ENCODE measurements at regions not wholly inside any gene's neighbourhood (a gene's known extent, or its start where the extent isn't known, plus 50 kb on each side); places are given as distances from the start of the nearest gene placed in this dataset.
"Not testable (repeated sequence)": the region's sequence is repeated elsewhere in the genome, so short reads cannot be mapped to it uniquely, and the experiment has no call there.

DNA sequence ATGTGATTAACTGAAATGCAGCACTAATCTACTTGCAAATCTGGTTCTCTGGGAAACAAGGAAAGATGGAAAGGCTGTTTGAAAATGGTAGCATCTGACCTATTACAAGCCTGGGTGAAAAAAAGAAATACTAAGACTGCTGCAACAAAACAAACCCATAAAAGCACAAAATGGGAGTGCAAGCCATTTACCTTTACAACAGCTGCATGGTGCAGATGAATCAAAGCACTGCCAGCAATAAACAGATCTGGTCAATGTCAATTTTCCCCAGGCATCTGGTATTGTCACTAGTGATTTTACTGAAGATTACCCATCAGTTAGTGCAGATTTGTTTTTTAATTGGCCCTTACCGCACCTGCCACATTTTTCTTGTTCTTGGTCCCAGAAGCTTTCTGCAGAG lies 1341.7 kb downstream of the PLA2G4A start:
- no peaks in the 10 kb centered on the region for H3K9me3 ChIP-seq (ENCODE audit: control insufficient read depth in 2 of 2, insufficient read depth in 1 of 2, low read depth in 1 of 2, low read length in 1 of 2)
- H3K27ac ChIP-seq (ENCODE audit: low read depth in 2 of 2, low read length in 1 of 2) = no peak overlapping the region
- 87 to 89% methylated on average over 1 of the region's 1 CpG for WGBS, 2 donors
- no peaks in the 10 kb centered on the region for H3K27me3 ChIP-seq (ENCODE audit: control insufficient read depth in 1 of 2, insufficient read depth in 2 of 2, low read length in 2 of 2)
- H3K36me3 ChIP-seq (ENCODE audit: control insufficient read depth in 2 of 2, insufficient read depth in 2 of 2, low read length in 1 of 2) = no peaks in the 10 kb centered on the region
- H3K4me1 ChIP-seq (ENCODE audit: control insufficient read depth in 2 of 2, insufficient read depth in 2 of 2, low read length in 1 of 2) = no peaks in the 10 kb centered on the region
- H3K4me3 ChIP-seq (ENCODE audit: low read depth in 1 of 2, low read length in 2 of 2) = no peak overlapping the region

DNA sequence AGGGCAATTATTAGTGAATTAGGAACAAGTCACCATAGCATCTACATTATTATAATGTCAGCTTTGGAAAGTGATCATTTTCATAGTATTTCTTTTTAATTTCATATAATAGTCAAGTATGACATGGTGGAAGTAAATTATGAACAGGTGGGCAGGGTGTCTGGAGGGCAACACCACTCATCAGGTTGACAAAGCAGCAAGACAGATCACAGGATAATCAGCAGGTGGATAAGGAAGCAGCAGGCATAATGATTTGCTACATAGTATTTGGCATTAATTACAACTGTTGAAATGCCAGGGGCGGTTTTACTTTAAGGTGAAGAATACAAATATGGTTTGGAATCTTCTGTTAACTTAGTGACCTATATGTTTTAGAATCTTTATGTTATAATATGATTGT lies 1342.2 kb downstream of the PLA2G4A start:
- Histone ChIP-seq H3K27ac (ENCODE audit: low read depth in 2 of 2, low read length in 1 of 2) (no peak overlapping the region), H3K9me3 (ENCODE audit: control insufficient read depth in 2 of 2, insufficient read depth in 1 of 2, low read depth in 1 of 2, low read length in 1 of 2) (no peaks in the 10 kb centered on the region), H3K4me3 (ENCODE audit: low read depth in 1 of 2, low read length in 2 of 2) (no peak overlapping the region), H3K4me1 (ENCODE audit: control insufficient read depth in 2 of 2, insufficient read depth in 2 of 2, low read length in 1 of 2) (no peaks in the 10 kb centered on the region), H3K27me3 (ENCODE audit: control insufficient read depth in 1 of 2, insufficient read depth in 2 of 2, low read length in 2 of 2) (no peaks in the 10 kb centered on the region), H3K36me3 (ENCODE audit: control insufficient read depth in 2 of 2, insufficient read depth in 2 of 2, low read length in 1 of 2) (no peaks in the 10 kb centered on the region)
- WGBS, 2 donors = 74 to 86% methylated on average over 1 of the region's 1 CpG

DNA sequence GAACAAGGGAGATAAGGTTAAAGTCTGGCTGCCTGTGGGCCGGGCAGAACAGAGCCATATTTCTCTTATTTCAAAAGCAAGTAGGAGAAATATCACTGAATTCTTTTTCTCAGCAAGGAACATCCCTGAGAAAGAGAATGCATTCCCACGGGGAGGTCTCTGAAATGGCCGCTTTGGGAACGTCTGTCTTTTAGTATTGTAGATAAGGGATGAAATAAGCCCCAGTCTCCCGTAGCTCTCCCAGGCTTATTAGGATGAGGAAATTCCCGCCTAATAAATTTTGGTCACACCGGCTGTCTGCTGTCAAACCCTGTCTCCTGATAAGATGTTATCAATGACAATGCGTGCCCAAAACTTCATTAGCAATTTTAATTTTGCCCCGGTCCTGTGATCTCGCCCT lies 1353.3 kb downstream of the PLA2G4A start:
- H3K4me1 ChIP-seq (ENCODE audit: control insufficient read depth in 2 of 2, insufficient read depth in 2 of 2, low read length in 1 of 2); H3K36me3 ChIP-seq (ENCODE audit: control insufficient read depth in 2 of 2, insufficient read depth in 2 of 2, low read length in 1 of 2); H3K4me3 ChIP-seq (ENCODE audit: low read depth in 1 of 2, low read length in 2 of 2); H3K9me3 ChIP-seq (ENCODE audit: control insufficient read depth in 2 of 2, insufficient read depth in 1 of 2, low read depth in 1 of 2, low read length in 1 of 2); H3K27me3 ChIP-seq (ENCODE audit: control insufficient read depth in 1 of 2, insufficient read depth in 2 of 2, low read length in 2 of 2); H3K27ac ChIP-seq (ENCODE audit: low read depth in 2 of 2, low read length in 1 of 2): not testable (repeated sequence)
- 91 to 92% methylated on average over 9 of the region's 10 CpGs for WGBS, 2 donors

DNA sequence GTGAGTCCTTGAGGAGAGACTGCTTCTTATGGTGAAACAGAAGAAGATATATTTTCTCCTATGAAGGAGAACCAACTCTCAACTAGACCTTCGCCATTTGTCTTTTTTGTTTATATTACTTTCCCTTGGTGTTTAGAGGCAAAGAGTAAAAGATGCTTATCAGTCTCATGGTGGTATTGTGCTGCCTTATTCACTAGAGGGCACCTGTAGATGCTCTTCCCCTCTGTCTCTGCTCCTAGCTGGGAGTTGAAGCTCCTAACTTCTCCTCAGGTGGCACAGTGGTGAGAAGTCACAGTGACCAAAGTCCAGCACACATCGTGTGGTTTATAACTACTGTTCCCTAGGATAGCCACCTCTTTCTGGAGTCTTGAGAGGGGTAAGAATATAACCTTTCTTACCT lies 1359.6 kb downstream of the PLA2G4A start:
- H3K27me3 ChIP-seq (ENCODE audit: control insufficient read depth in 1 of 2, insufficient read depth in 2 of 2, low read length in 2 of 2) = no peaks in the 10 kb centered on the region
- no peak overlapping the region for H3K4me3 ChIP-seq (ENCODE audit: low read depth in 1 of 2, low read length in 2 of 2)
- H3K27ac ChIP-seq (ENCODE audit: low read depth in 2 of 2, low read length in 1 of 2) = no peak overlapping the region
- H3K36me3 ChIP-seq (ENCODE audit: control insufficient read depth in 2 of 2, insufficient read depth in 2 of 2, low read length in 1 of 2) = no peaks in the 10 kb centered on the region
- WGBS, 2 donors = 85 to 87% methylated on average over 2 of the region's 2 CpGs
- H3K4me1 ChIP-seq (ENCODE audit: control insufficient read depth in 2 of 2, insufficient read depth in 2 of 2, low read length in 1 of 2) = no peaks in the 10 kb centered on the region
- no peaks in the 10 kb centered on the region for H3K9me3 ChIP-seq (ENCODE audit: control insufficient read depth in 2 of 2, insufficient read depth in 1 of 2, low read depth in 1 of 2, low read length in 1 of 2)

DNA sequence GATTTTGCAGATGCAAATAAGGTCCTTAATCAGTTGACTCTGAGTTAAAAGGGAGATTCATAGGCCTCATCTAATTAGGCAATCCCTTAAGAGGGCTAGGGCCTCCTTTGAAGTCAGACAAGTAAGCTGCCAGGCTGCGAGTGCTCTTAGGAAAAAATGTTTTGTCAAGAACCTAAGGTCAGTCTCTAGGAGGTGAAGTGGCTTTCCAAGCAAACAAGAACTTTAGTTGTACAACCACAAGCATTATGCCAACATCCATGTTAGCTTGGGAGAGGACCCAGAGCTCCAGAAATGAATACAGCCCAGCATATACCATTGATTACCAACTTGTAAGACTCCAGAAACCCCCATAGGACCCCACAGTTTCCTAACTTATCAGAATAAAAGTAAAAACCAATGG lies 1366.2 kb downstream of the PLA2G4A start:
- no peak overlapping the region for H3K4me3 ChIP-seq (ENCODE audit: low read depth in 1 of 2, low read length in 2 of 2)
- H3K4me1 ChIP-seq (ENCODE audit: control insufficient read depth in 2 of 2, insufficient read depth in 2 of 2, low read length in 1 of 2) = no peaks in the 10 kb centered on the region
- no peaks in the 10 kb centered on the region for H3K36me3 ChIP-seq (ENCODE audit: control insufficient read depth in 2 of 2, insufficient read depth in 2 of 2, low read length in 1 of 2)
- no peaks in the 10 kb centered on the region for H3K9me3 ChIP-seq (ENCODE audit: control insufficient read depth in 2 of 2, insufficient read depth in 1 of 2, low read depth in 1 of 2, low read length in 1 of 2)
- WGBS, 2 donors = 32 to 73% methylated on average over 1 of the region's 1 CpG
- no peak overlapping the region for H3K27ac ChIP-seq (ENCODE audit: low read depth in 2 of 2, low read length in 1 of 2)
- no peaks in the 10 kb centered on the region for H3K27me3 ChIP-seq (ENCODE audit: control insufficient read depth in 1 of 2, insufficient read depth in 2 of 2, low read length in 2 of 2)

DNA sequence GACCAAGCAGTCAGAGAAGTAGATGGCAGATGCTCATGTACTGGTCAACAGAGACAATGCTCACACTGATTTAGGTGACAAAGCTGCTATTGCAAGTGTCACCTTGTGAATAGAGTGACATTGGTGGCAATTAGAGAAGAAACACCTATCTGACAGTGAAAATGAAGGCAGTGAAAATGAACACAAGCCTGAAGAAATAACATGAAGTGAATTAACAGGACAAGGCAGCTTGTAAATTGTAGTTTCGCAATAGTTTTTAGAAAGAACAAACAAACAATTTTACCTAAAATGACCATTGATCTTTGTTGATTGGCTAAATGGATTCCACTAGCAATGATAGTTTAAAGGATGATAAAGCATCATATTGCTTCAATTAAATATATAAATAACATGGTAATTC lies 1389.5 kb downstream of the PLA2G4A start:
- Histone ChIP-seq H3K27me3 (ENCODE audit: control insufficient read depth in 1 of 2, insufficient read depth in 2 of 2, low read length in 2 of 2) (no peaks in the 10 kb centered on the region), H3K36me3 (ENCODE audit: control insufficient read depth in 2 of 2, insufficient read depth in 2 of 2, low read length in 1 of 2) (no peaks in the 10 kb centered on the region), H3K4me1 (ENCODE audit: control insufficient read depth in 2 of 2, insufficient read depth in 2 of 2, low read length in 1 of 2) (no peaks in the 10 kb centered on the region), H3K27ac (ENCODE audit: low read depth in 2 of 2, low read length in 1 of 2) (no peak overlapping the region), H3K9me3 (ENCODE audit: control insufficient read depth in 2 of 2, insufficient read depth in 1 of 2, low read depth in 1 of 2, low read length in 1 of 2) (no peaks in the 10 kb centered on the region), H3K4me3 (ENCODE audit: low read depth in 1 of 2, low read length in 2 of 2) (no peak overlapping the region)
- 94 to 99% methylated on average over 1 of the region's 1 CpG for WGBS, 2 donors

DNA sequence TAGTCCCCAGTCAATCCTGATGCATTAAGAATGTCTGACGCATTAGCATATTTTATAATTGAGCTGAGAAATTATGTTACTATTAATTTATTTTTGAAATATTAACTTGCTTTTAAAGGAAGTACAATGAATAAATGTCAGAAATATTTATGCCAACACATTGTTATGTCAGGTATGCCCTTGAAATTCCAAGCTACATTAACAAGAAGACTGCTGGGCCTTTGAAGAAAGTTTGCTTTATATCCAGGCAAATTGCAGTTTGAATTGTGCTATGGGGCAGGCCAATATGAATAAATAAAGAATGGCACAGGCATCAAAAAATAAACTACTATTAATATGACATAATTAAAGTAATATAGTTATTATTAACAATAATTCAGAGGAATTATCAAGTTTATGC lies 1391.3 kb downstream of the PLA2G4A start:
- 93% methylated on average over 1 of the region's 1 CpG for WGBS, 2 donors

DNA sequence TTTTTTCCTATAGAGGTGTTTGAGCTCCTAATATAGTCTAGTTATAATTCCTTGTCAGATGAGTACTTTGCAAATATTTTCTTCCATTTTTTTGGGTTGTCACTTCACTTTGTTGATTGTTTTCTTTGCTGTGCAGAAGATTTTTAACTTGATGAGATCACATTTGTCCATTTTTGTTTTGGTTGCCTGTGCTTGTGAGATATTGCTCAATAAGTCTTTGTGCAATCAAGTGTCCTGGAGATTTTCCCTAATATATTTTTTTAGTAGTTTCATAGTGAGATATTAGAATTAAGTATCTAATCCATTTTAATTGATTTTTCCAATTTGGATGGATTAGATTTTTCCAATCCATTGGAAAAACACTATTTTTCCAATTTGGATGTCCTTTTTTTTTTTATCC lies 1395.5 kb downstream of the PLA2G4A start:
- Histone ChIP-seq H3K27ac (ENCODE audit: low read depth in 2 of 2, low read length in 1 of 2) (no peak overlapping the region), H3K36me3 (ENCODE audit: control insufficient read depth in 2 of 2, insufficient read depth in 2 of 2, low read length in 1 of 2) (no peaks in the 10 kb centered on the region), H3K9me3 (ENCODE audit: control insufficient read depth in 2 of 2, insufficient read depth in 1 of 2, low read depth in 1 of 2, low read length in 1 of 2) (no peaks in the 10 kb centered on the region), H3K4me1 (ENCODE audit: control insufficient read depth in 2 of 2, insufficient read depth in 2 of 2, low read length in 1 of 2) (no peaks in the 10 kb centered on the region), H3K27me3 (ENCODE audit: control insufficient read depth in 1 of 2, insufficient read depth in 2 of 2, low read length in 2 of 2) (no peaks in the 10 kb centered on the region), H3K4me3 (ENCODE audit: low read depth in 1 of 2, low read length in 2 of 2) (no peak overlapping the region)

More for the DNA sequence above, 1391.3 kb downstream of the PLA2G4A start:
- Histone ChIP-seq H3K36me3 (ENCODE audit: control insufficient read depth in 2 of 2, insufficient read depth in 2 of 2, low read length in 1 of 2) (no peaks in the 10 kb centered on the region), H3K9me3 (ENCODE audit: control insufficient read depth in 2 of 2, insufficient read depth in 1 of 2, low read depth in 1 of 2, low read length in 1 of 2) (no peaks in the 10 kb centered on the region), H3K27ac (ENCODE audit: low read depth in 2 of 2, low read length in 1 of 2) (no peak overlapping the region), H3K27me3 (ENCODE audit: control insufficient read depth in 1 of 2, insufficient read depth in 2 of 2, low read length in 2 of 2) (no peaks in the 10 kb centered on the region), H3K4me1 (ENCODE audit: control insufficient read depth in 2 of 2, insufficient read depth in 2 of 2, low read length in 1 of 2) (no peaks in the 10 kb centered on the region), H3K4me3 (ENCODE audit: low read depth in 1 of 2, low read length in 2 of 2) (no peak overlapping the region)

DNA sequence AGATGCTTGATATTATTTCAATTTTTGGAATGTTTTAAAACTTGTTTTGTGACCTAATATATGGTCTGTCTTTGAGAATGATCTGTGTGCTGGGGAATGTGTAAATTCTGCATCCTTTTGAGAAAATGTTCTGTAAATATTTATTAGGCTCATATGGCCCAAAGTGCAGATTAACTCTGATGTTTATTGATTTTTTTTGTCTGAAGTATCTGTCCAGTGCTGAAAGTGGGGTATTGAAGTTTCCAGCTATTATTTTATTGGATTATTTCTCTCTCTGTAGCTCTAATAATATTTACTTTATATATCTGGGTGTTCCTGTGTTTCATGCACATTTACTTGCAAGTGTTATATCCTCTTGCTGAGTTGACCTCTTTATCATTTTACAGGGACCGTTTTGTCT lies 1397.2 kb downstream of the PLA2G4A start:
- WGBS, 2 donors = 61 to 67% methylated on average over 1 of the region's 1 CpG
- no peaks in the 10 kb centered on the region for H3K27me3 ChIP-seq (ENCODE audit: control insufficient read depth in 1 of 2, insufficient read depth in 2 of 2, low read length in 2 of 2)
- no peaks in the 10 kb centered on the region for H3K9me3 ChIP-seq (ENCODE audit: control insufficient read depth in 2 of 2, insufficient read depth in 1 of 2, low read depth in 1 of 2, low read length in 1 of 2)
- H3K27ac ChIP-seq (ENCODE audit: low read depth in 2 of 2, low read length in 1 of 2) = no peak overlapping the region
- H3K4me1 ChIP-seq (ENCODE audit: control insufficient read depth in 2 of 2, insufficient read depth in 2 of 2, low read length in 1 of 2) = no peaks in the 10 kb centered on the region
- H3K36me3 ChIP-seq (ENCODE audit: control insufficient read depth in 2 of 2, insufficient read depth in 2 of 2, low read length in 1 of 2) = no peaks in the 10 kb centered on the region
- no peak overlapping the region for H3K4me3 ChIP-seq (ENCODE audit: low read depth in 1 of 2, low read length in 2 of 2)

DNA sequence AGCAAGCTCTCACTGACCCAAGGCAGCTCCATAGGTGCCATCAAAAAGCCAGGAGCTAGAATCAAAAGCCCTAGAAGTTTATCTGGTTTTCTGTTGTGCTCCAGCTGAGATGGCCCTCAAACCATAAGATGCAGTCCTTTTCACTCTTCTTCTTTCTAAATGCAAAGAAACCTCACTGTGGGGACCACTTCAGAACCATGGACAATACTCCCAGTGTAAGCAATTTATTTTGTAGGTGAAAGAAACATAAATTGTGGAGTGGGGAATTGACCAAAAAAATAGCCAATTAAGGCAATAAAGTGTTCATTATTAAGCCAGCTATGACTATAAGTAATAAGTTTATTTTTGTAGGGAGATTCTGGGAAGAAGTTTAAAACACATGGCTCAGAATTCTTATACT lies 1399.9 kb downstream of the PLA2G4A start:
- no peaks in the 10 kb centered on the region for H3K4me1 ChIP-seq (ENCODE audit: control insufficient read depth in 2 of 2, insufficient read depth in 2 of 2, low read length in 1 of 2)
- H3K4me3 ChIP-seq (ENCODE audit: low read depth in 1 of 2, low read length in 2 of 2) = no peak overlapping the region
- H3K27ac ChIP-seq (ENCODE audit: low read depth in 2 of 2, low read length in 1 of 2) = no peak overlapping the region
- H3K36me3 ChIP-seq (ENCODE audit: control insufficient read depth in 2 of 2, insufficient read depth in 2 of 2, low read length in 1 of 2) = no peaks in the 10 kb centered on the region
- H3K27me3 ChIP-seq (ENCODE audit: control insufficient read depth in 1 of 2, insufficient read depth in 2 of 2, low read length in 2 of 2) = no peaks in the 10 kb centered on the region
- H3K9me3 ChIP-seq (ENCODE audit: control insufficient read depth in 2 of 2, insufficient read depth in 1 of 2, low read depth in 1 of 2, low read length in 1 of 2) = no peaks in the 10 kb centered on the region
